Panc1 (cell line): ENCODE measurements at regions not wholly inside any gene's neighbourhood (a gene's known extent, or its start where the extent isn't known, plus 50 kb on each side); places are given as distances from the start of the nearest gene placed in this dataset.

Experiments used
- CTCF ChIP-seq: fragments of 450-650 bp; IDR thresholded peaks from 2 replicates; pipeline ENCODE4 v1.5.1; 2017; ENCODE audit warnings: mild to moderate bottlenecking
- POLR2AphosphoS5 ChIP-seq: IDR thresholded peaks from 2 replicates; pipeline ENCODE4 v1.6.1; 2012; ENCODE audit warnings: mild to moderate bottlenecking, low read depth, low read length, moderate library complexity
- SIN3A ChIP-seq: IDR thresholded peaks from 2 replicates; pipeline ENCODE4 v1.6.1; 2012; ENCODE audit warnings: low read depth, mild to moderate bottlenecking, low read length, moderate library complexity, borderline replicate concordance; ENCODE audit not compliant: insufficient read depth
- TF ChIP-seq, protein P1 (sequence below), 2 experiments: IDR thresholded peaks; 2 replicates each; pipeline ENCODE4 v1.6.1; 2011 to 2012; ENCODE audit warnings: low read depth in 2 of 2, control low read depth in 1 of 2, low read length in 1 of 2, mild to moderate bottlenecking in 1 of 2, moderate library complexity in 1 of 2; ENCODE audit not compliant: insufficient read depth in 1 of 2

- TF ChIP-seq, protein P1, sequence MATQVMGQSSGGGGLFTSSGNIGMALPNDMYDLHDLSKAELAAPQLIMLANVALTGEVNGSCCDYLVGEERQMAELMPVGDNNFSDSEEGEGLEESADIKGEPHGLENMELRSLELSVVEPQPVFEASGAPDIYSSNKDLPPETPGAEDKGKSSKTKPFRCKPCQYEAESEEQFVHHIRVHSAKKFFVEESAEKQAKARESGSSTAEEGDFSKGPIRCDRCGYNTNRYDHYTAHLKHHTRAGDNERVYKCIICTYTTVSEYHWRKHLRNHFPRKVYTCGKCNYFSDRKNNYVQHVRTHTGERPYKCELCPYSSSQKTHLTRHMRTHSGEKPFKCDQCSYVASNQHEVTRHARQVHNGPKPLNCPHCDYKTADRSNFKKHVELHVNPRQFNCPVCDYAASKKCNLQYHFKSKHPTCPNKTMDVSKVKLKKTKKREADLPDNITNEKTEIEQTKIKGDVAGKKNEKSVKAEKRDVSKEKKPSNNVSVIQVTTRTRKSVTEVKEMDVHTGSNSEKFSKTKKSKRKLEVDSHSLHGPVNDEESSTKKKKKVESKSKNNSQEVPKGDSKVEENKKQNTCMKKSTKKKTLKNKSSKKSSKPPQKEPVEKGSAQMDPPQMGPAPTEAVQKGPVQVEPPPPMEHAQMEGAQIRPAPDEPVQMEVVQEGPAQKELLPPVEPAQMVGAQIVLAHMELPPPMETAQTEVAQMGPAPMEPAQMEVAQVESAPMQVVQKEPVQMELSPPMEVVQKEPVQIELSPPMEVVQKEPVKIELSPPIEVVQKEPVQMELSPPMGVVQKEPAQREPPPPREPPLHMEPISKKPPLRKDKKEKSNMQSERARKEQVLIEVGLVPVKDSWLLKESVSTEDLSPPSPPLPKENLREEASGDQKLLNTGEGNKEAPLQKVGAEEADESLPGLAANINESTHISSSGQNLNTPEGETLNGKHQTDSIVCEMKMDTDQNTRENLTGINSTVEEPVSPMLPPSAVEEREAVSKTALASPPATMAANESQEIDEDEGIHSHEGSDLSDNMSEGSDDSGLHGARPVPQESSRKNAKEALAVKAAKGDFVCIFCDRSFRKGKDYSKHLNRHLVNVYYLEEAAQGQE (IDR thresholded peaks at IDR 0.05; ENCODE audit: insufficient read depth in 1 of 2, low read depth in 2 of 2, low read length in 1 of 2), result no peak
- no peak for TF ChIP-seq CTCF
- no peak for TF ChIP-seq POLR2AphosphoS5
- no peak for TF ChIP-seq SIN3A
Measured at GRCh38 chrX:99705701-99706100, 704.4 kb downstream of the PCDH19 start.
